IPS-20b (cell line): ENCODE measurements at regions not wholly inside any gene's neighbourhood (a gene's known extent, or its start where the extent isn't known, plus 50 kb on each side); places are given as distances from the start of the nearest gene placed in this dataset.

Source experiments
- H3K27ac ChIP-seq: one replicate; pipeline ENCODE4 v1.5.1; 2013; ENCODE audit warnings: low read length
- H3K27me3 ChIP-seq: 2 replicates; pipeline ENCODE4 v1.6.1; 2013; ENCODE audit warnings: mild to moderate bottlenecking, low read length, inconsistent platforms; ENCODE audit not compliant: insufficient read depth
- H3K36me3 ChIP-seq: 2 replicates; pipeline ENCODE4 v1.6.1; 2013; ENCODE audit warnings: low read depth, mild to moderate bottlenecking, inconsistent platforms, low read length, moderate library complexity; ENCODE audit not compliant: insufficient read depth
- H3K4me1 ChIP-seq: 2 replicates; pipeline ENCODE4 v1.6.1; 2013; ENCODE audit warnings: mild to moderate bottlenecking, control low read depth, inconsistent platforms, low read length, moderate library complexity; ENCODE audit not compliant: insufficient read depth
- H3K4me3 ChIP-seq: 2 replicates; pipeline ENCODE4 v1.5.1; 2013; ENCODE audit warnings: mild to moderate bottlenecking, low read length, inconsistent platforms
- H3K9ac ChIP-seq: 2 replicates; pipeline ENCODE4 v1.6.1; 2013; ENCODE audit warnings: low read depth, mild to moderate bottlenecking, inconsistent platforms, low read length, moderate library complexity
- H3K9me3 ChIP-seq: 2 replicates; pipeline ENCODE4 v1.6.1; 2013; ENCODE audit warnings: mild to moderate bottlenecking, low read depth, low read length, inconsistent platforms; ENCODE audit not compliant: insufficient read depth

DNA sequence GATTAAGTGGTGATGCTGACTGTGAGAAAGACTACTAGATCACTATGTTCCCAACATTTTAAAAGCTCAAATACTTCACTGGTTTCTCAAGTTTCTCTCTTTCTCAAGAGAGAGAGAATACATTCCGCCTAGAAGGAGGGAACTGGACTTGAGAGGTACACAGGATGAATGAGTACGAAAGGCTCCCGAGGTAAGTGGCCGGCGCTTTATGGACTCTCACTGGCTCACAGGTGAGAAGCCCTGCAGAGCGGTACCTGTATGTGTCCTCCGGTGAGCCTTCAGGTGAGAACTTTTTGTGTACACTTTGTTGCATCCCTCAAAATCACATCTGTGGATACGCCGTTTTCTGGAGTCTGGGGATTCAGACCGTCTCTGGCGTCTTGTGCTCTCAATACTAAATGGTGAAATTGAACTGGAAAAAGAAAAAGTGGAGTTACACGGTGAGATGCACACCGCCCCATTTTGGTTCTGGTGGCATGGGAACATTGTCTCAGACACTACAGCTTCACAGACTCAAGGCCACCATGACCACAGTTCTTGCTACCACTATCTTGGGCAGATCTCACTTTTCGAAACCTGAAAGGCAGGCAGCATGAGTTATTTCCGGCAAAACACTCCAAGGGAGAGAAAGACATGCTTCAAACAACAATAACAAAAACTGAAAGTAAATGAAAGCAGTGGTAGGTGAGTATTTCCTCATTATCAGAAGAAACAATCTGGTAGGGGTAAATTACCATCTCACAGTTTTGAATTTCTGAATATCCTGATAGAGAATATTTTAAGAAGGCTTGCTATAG, 418.9 kb downstream of the KLF12 start:
- no peaks in the 10 kb centered on the region for H3K36me3 ChIP-seq
- H3K27ac ChIP-seq, result no peak overlapping the region
- no peaks in the 10 kb centered on the region for H3K27me3 ChIP-seq
- H3K9ac ChIP-seq, result no peak overlapping the region
- peaks cover 14% of the 10 kb centered on the region for H3K4me1 ChIP-seq
- no peaks in the 10 kb centered on the region for H3K9me3 ChIP-seq
- H3K4me3 ChIP-seq, result no peak overlapping the region

DNA sequence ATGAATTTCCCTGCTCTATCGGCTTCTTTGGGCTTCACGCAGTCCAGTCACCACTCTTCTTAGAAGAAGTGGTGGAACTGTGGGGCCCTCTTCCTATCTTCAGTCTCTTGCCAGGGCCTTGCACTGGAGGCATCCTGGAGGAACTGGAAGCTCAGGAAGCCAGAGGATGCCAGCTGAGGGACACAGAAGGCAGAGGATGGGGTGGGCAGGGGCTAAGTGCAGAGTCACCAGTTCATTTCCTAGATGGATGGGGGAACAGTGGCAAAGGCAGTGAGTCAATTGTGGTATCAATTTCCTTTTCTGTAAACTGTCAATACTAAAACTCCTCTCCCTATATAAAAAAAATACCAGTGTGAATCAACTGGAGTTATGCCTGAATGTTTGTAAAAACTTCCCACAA, 419.7 kb downstream of the KLF12 start:
- H3K9ac ChIP-seq, result no peak overlapping the region
- peaks cover 8% of the 10 kb centered on the region for H3K4me1 ChIP-seq
- H3K4me3 ChIP-seq, result no peak overlapping the region
- no peaks in the 10 kb centered on the region for H3K36me3 ChIP-seq
- no peaks in the 10 kb centered on the region for H3K9me3 ChIP-seq
- no peaks in the 10 kb centered on the region for H3K27me3 ChIP-seq
- no peak overlapping the region for H3K27ac ChIP-seq

DNA sequence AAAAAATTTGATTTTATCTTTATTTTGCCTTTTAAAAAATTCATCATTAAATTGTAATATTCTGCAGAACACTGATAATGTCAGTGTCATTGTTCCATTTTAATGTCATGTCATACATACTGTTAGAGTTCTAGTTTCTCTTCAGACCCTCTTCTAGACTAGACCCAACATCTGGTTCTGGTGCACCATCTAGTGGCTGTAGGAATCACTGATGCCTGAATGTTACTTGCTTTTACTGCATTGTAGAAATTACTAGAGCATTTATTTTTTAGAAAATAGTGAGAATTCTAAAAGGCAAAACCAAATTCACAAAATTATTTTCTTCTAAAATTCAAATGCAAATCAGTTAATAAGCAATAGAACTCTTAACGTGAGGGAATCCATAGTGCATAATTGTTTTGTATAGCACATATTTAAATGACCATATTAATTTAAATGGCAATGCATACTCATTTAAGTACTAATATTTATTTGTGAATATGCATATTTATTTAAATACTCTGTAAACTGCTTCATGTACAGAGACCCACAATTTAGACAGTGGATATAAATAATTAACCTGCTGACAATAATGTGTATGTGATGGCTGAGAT, 425.7 kb downstream of the KLF12 start:
- Histone ChIP-seq H3K36me3 (no peaks in the 10 kb centered on the region), H3K27me3 (no peaks in the 10 kb centered on the region), H3K4me3 (no peak overlapping the region), H3K27ac (no peak overlapping the region), H3K9me3 (no peaks in the 10 kb centered on the region), H3K4me1 (no peaks in the 10 kb centered on the region), H3K9ac (no peak overlapping the region)

GRCh38 chr13:73704587-73704986, 429.6 kb downstream of the KLF12 start:
- Histone ChIP-seq H3K9me3 (no peaks in the 10 kb centered on the region), H3K4me3 (no peak overlapping the region), H3K27me3 (no peaks in the 10 kb centered on the region), H3K9ac (no peak overlapping the region), H3K27ac (no peak overlapping the region), H3K36me3 (no peaks in the 10 kb centered on the region), H3K4me1 (peaks cover 25% of the 10 kb centered on the region; the same call in 1 of the 2 replicates)

DNA sequence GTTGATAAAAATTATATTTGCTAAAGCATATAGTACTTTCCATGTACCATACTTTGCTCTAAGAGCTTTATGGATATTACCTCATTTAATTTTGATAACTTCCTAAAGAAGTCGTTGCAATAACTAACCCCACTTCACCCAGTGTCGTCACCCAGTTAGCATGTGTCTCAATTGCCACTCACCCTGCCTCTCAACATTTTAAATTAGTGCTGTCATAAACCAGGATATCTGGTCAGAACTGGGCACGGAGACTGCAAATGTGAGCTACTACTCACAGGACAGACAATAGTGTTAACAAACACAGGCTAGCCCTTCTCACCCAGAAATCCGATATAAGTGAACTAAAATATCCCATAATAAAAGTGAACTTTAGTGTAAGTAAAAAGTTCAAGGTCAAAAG, 430.6 kb downstream of the KLF12 start:
- Histone ChIP-seq H3K27me3 (no peaks in the 10 kb centered on the region), H3K36me3 (no peaks in the 10 kb centered on the region), H3K4me1 (peaks cover 25% of the 10 kb centered on the region; the same call in 1 of the 2 replicates), H3K9ac (no peak overlapping the region), H3K4me3 (no peak overlapping the region), H3K27ac (no peak overlapping the region), H3K9me3 (no peaks in the 10 kb centered on the region)

DNA sequence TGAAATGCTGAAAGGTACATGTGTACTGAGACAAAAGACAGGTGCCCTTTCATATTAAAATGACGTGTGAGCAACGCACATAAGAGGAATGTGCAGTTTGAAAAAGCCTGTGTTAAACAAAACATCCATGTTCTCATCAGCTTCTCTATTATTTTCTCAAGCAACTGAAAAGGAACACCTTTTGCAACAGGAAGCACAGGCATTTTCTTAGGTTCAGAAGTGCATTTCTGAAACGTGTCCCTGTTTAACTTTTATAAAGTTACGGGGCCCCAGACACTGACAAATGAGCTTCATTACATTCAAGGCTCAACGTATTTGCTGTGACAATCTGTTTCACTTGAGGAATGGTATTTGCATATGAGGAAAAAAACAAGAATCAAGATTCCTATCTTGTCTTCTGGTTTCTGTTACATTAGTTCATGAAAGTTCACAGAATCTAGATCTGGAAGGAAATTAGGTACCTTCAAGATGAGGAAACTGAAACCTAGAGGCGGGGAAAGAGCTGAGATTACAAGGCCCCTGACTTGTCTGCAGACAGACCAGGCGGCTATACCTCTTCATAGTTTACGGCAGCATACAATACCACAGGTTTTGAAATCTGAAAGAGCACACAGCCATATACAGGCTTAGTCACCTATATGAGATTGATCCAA, 431.7 kb downstream of the KLF12 start:
- H3K27ac ChIP-seq, result peak overlapping the region; percentile 4
- no peaks in the 10 kb centered on the region for H3K36me3 ChIP-seq
- peak overlapping the region; percentile 27; the same call in 1 of the 2 replicates for H3K4me3 ChIP-seq
- peak overlapping the region; percentile 4; the same call in 1 of the 2 replicates for H3K9ac ChIP-seq
- no peaks in the 10 kb centered on the region for H3K9me3 ChIP-seq
- H3K27me3 ChIP-seq, result no peaks in the 10 kb centered on the region
- peaks cover 28% of the 10 kb centered on the region; the same call in 1 of the 2 replicates for H3K4me1 ChIP-seq

DNA sequence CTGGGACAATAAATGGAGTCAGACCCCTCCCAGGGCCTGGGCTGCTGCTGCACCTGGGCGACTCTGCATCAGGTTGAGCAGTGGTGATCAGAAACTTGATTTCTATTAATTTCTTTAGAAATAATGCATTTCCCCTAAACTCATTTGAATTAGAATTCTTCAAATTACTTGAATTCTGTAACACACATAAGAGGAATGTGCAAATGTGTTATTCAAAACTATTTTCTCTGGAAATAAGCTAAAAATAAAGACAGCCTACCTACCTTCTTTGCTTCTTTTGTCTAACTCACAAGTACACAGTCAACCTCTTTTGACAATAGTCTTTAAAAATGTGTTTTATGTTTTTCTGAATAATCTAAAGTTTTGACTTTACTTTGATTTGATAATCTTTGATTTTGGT, 433.0 kb downstream of the KLF12 start:
- Histone ChIP-seq H3K27me3 (no peaks in the 10 kb centered on the region), H3K36me3 (no peaks in the 10 kb centered on the region), H3K4me1 (peaks cover 34% of the 10 kb centered on the region; the same call in 1 of the 2 replicates), H3K9me3 (no peaks in the 10 kb centered on the region), H3K4me3 (no peak overlapping the region), H3K27ac (no peak overlapping the region), H3K9ac (peak overlapping the region; percentile 4; the same call in 1 of the 2 replicates)

DNA sequence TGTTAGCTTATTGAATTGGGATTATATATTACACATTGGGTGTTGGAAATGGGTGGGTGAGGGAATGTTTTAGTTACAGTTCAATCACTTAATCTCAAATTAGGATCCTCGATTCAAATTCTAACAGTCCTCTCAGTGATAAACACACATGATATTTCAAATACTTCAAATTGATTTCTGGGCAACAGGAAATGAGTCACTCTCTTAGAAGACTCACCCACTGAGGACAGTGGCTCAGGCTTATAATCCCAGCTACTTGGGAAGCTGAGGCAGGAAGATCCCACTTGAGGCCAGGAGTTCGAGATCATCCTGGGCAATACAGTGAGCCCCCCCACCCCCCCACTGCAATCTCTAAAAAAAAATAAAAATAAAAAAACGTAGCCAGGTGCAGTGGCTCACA, 435.3 kb downstream of the KLF12 start:
- peaks cover 34% of the 10 kb centered on the region; the same call in 1 of the 2 replicates for H3K4me1 ChIP-seq
- no peak overlapping the region for H3K27ac ChIP-seq
- H3K9ac ChIP-seq, result no peak overlapping the region
- H3K9me3 ChIP-seq, result no peaks in the 10 kb centered on the region
- no peaks in the 10 kb centered on the region for H3K36me3 ChIP-seq
- no peaks in the 10 kb centered on the region for H3K27me3 ChIP-seq
- no peak overlapping the region for H3K4me3 ChIP-seq

- H3K27ac ChIP-seq, result no peak overlapping the region
- peaks cover 26% of the 10 kb centered on the region; the same call in 1 of the 2 replicates for H3K4me1 ChIP-seq
- H3K9me3 ChIP-seq, result no peaks in the 10 kb centered on the region
- no peaks in the 10 kb centered on the region for H3K27me3 ChIP-seq
- no peak overlapping the region for H3K4me3 ChIP-seq
- H3K9ac ChIP-seq, result no peak overlapping the region
- H3K36me3 ChIP-seq, result no peaks in the 10 kb centered on the region
These were observed 437.0 kb downstream of the KLF12 start for GRCh38 chr13:73697166-73697565.

DNA sequence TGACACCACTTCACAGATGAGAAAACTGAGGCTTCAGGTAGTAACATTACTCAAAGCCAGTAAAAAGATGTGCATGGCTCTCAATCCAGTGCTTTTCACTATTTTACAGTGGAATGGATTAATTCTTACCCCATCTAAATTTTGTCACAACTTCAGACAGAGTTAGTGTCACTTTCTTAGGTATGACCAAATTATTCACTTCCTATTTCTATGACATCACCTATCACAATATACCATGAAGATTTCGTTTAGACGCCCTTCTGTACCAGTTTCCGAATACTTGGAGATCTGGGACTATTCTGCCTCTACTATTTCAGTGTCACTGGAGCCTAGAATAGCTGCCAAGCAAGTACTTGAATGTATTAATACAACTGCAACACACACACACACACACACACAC, 437.5 kb downstream of the KLF12 start:
- H3K27ac ChIP-seq, result no peak overlapping the region
- H3K9ac ChIP-seq, result no peak overlapping the region
- no peaks in the 10 kb centered on the region for H3K9me3 ChIP-seq
- peaks cover 22% of the 10 kb centered on the region; the same call in 1 of the 2 replicates for H3K4me1 ChIP-seq
- no peak overlapping the region for H3K4me3 ChIP-seq
- no peaks in the 10 kb centered on the region for H3K36me3 ChIP-seq
- no peaks in the 10 kb centered on the region for H3K27me3 ChIP-seq

GRCh38 chr13:73696271-73696670, 437.9 kb downstream of the KLF12 start:
- Histone ChIP-seq H3K36me3 (no peaks in the 10 kb centered on the region), H3K9me3 (no peaks in the 10 kb centered on the region), H3K9ac (no peak overlapping the region), H3K27ac (no peak overlapping the region), H3K4me1 (peaks cover 18% of the 10 kb centered on the region; the same call in 1 of the 2 replicates), H3K4me3 (no peak overlapping the region), H3K27me3 (no peaks in the 10 kb centered on the region)
